ENCODE measurements at regions not wholly inside any gene's neighbourhood (a gene's known extent, or its start where the extent isn't known, plus 50 kb on each side); places are given as distances from the start of the nearest gene placed in this dataset.

- Histone ChIP-seq H3K27ac (ENCODE audit: insufficient read length, low read depth, low read length) (no peak overlapping the region), H3K4me1 (ENCODE audit: insufficient read depth, low read length) (no peaks in the 10 kb centered on the region), H3T11ph (ENCODE audit: low read length) (no peak overlapping the region), H3K79me1 (ENCODE audit: insufficient read depth, low read depth, low read length, poor library complexity, severe bottlenecking) (no peaks in the 10 kb centered on the region), H4K8ac (replicated peaks; ENCODE audit: insufficient read length, low read depth, low read length) (no peak overlapping the region), H2BK120ac (ENCODE audit: low read depth, low read length, poor library complexity, severe bottlenecking) (no peak overlapping the region), H3K23me2 (ENCODE audit: insufficient read length, low read depth, low read length, poor library complexity, severe bottlenecking) (no peaks in the 10 kb centered on the region), H2AFZ (ENCODE audit: low read length) (no peak overlapping the region), H3K4ac (ENCODE audit: low read depth, low read length) (no peak overlapping the region), H2AK5ac (ENCODE audit: insufficient read length, low read length) (no peak overlapping the region), H3K56ac (ENCODE audit: insufficient read length, low read depth, low read length) (no peak overlapping the region), H3K79me2 (ENCODE audit: insufficient read depth, low read length) (no peaks in the 10 kb centered on the region), H4K91ac (ENCODE audit: insufficient read length, low read depth, low read length) (no peak overlapping the region), H2BK12ac (ENCODE audit: insufficient read length, low read depth, low read length) (no peak overlapping the region), H2BK5ac (ENCODE audit: insufficient read length, low read length) (no peak overlapping the region), H3K9ac (ENCODE audit: extremely low read depth, insufficient read length, low read length) (no peak overlapping the region), H3K18ac (ENCODE audit: insufficient read length, low read depth, low read length) (no peak overlapping the region), H4K20me1 (ENCODE audit: control insufficient read depth, insufficient read depth, insufficient read length) (no peaks in the 10 kb centered on the region), H3K27me3 (ENCODE audit: insufficient read depth, low read length) (no peaks in the 10 kb centered on the region), H2BK15ac (ENCODE audit: low read depth, low read length) (no peak overlapping the region), H4K5ac (ENCODE audit: insufficient read length, low read depth, low read length) (no peak overlapping the region), H3K9me3 (ENCODE audit: control insufficient read depth, low read depth, low read length) (no peaks in the 10 kb centered on the region), H3K14ac (ENCODE audit: insufficient read depth, low read length) (no peak overlapping the region; the same call in 1 of the 2 replicates), H3K23ac (ENCODE audit: insufficient read length, low read depth, low read length) (no peak overlapping the region), H3K4me2 (ENCODE audit: insufficient read depth, insufficient read length, low read length) (no peak overlapping the region), H2BK20ac (ENCODE audit: low read depth, low read length, poor library complexity, severe bottlenecking) (no peak overlapping the region)
- H3K36me3 Mint-ChIP-seq (ENCODE audit: insufficient read depth in 1 of 3, low read depth in 3 of 3), result no peaks in the 10 kb centered on the region
- H3K4me3 Mint-ChIP-seq, result no peak overlapping the region
- H3K27ac Mint-ChIP-seq, result no peak overlapping the region; a peak in 1 of 7 replicates
- peaks cover 8 to 11% of the 10 kb centered on the region in 2 experiments for H3K4me1 Mint-ChIP-seq
- no peaks in the 10 kb centered on the region for H3K27me3 Mint-ChIP-seq (ENCODE audit: low read depth)
- DNase-seq, result no peak
- TF ChIP-seq, protein P1, sequence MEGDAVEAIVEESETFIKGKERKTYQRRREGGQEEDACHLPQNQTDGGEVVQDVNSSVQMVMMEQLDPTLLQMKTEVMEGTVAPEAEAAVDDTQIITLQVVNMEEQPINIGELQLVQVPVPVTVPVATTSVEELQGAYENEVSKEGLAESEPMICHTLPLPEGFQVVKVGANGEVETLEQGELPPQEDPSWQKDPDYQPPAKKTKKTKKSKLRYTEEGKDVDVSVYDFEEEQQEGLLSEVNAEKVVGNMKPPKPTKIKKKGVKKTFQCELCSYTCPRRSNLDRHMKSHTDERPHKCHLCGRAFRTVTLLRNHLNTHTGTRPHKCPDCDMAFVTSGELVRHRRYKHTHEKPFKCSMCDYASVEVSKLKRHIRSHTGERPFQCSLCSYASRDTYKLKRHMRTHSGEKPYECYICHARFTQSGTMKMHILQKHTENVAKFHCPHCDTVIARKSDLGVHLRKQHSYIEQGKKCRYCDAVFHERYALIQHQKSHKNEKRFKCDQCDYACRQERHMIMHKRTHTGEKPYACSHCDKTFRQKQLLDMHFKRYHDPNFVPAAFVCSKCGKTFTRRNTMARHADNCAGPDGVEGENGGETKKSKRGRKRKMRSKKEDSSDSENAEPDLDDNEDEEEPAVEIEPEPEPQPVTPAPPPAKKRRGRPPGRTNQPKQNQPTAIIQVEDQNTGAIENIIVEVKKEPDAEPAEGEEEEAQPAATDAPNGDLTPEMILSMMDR (conservative IDR thresholded peaks at IDR 0.05), result no peak
- H3K9me3 Mint-ChIP-seq, result no peaks in the 10 kb centered on the region
- no CpG with 5 or more reads among the region's 7 CpGs for WGBS (ENCODE audit: extremely low coverage, insufficient read length, low lambda C conversion rate)
Observed at GRCh38 chr6:166728884-166729530, 102.0 kb upstream of the RPS6KA2 start.

All from H9 (cell line).